T47D (cell line): ENCODE measurements at regions not wholly inside any gene's neighbourhood (a gene's known extent, or its start where the extent isn't known, plus 50 kb on each side); places are given as distances from the start of the nearest gene placed in this dataset.

Source experiments
- DNase-seq, 2 experiments: peaks; one replicate each; pipeline versions ENCODE4 v3.0.0 to v3.0.0-alpha.2; 2011 to 2012; ENCODE audit warnings: low read depth in 1 of 2, low spot score in 1 of 2
- JUND ChIP-seq: IDR thresholded peaks from 2 replicates; pipeline ENCODE4 v1.6.1; 2012; ENCODE audit warnings: low read depth
- in situ Hi-C: cut with HindIII; loops from 2 replicates; pipeline ENCODE4 v1.10.0; 2016; ENCODE audit warnings: low sequenced_read_pairs, low pct_unique_long_range_greater_than_20kb

- in situ Hi-C loops = no loop called here
- no peak for TF ChIP-seq JUND
- no peak for DNase-seq
Measured at GRCh38 chr14:99052467-99052866, 219.5 kb downstream of the BCL11B start.

- in situ Hi-C loops = no loop called here
- no peak for TF ChIP-seq JUND
- DNase-seq = peak in 1 of 2 experiments; percentile 18
Measured at GRCh38 chr14:99055019-99055418, 217.0 kb downstream of the BCL11B start.

- DNase-seq = no peak
- in situ Hi-C loops = no loop called here
- TF ChIP-seq JUND = no peak
Measured at GRCh38 chr14:99055816-99056215, 216.2 kb downstream of the BCL11B start.

- no peak for DNase-seq
- in situ Hi-C loops = no loop called here
- TF ChIP-seq JUND = no peak
Measured at GRCh38 chr14:99057576-99058083, 214.4 kb downstream of the BCL11B start.

- no peak for DNase-seq
- in situ Hi-C loops = no loop called here
- TF ChIP-seq JUND = no peak
Measured at GRCh38 chr14:99058542-99058941, 213.5 kb downstream of the BCL11B start.

- TF ChIP-seq JUND = no peak
- in situ Hi-C loops = no loop called here
- DNase-seq = no peak
Measured at GRCh38 chr14:99062216-99062615, 209.8 kb downstream of the BCL11B start.

GRCh38 chr14:99062772-99063418, 209.1 kb downstream of the BCL11B start:
- TF ChIP-seq JUND = no peak
- DNase-seq = no peak
- in situ Hi-C loops = no loop called here

GRCh38 chr14:99063620-99064225, 208.3 kb downstream of the BCL11B start:
- DNase-seq = no peak

GRCh38 chr14:99064262-99064954, 207.6 kb downstream of the BCL11B start:
- no peak for TF ChIP-seq JUND
- in situ Hi-C loops = no loop called here
- DNase-seq = peak in 1 of 2 experiments; percentile 9

More at GRCh38 chr14:99063620-99064225, 208.3 kb downstream of the BCL11B start:
- in situ Hi-C loops = no loop called here
- no peak for TF ChIP-seq JUND

- DNase-seq = peak in 1 of 2 experiments; percentile 11
- no peak for TF ChIP-seq JUND
- in situ Hi-C loops = no loop called here
Measured at GRCh38 chr14:99065551-99065950, 206.4 kb downstream of the BCL11B start.

- TF ChIP-seq JUND = no peak
Measured at GRCh38 chr14:99066378-99066777, 205.6 kb downstream of the BCL11B start.

GRCh38 chr14:99067141-99067920, 204.7 kb downstream of the BCL11B start:
- in situ Hi-C loops = no loop called here
- DNase-seq = no peak

More at GRCh38 chr14:99066378-99066777, 205.6 kb downstream of the BCL11B start:
- in situ Hi-C loops = no loop called here
- no peak for DNase-seq

GRCh38 chr14:99067927-99068326, 204.1 kb downstream of the BCL11B start:
- in situ Hi-C loops = no loop called here
- no peak for TF ChIP-seq JUND
- no peak for DNase-seq

More at GRCh38 chr14:99067141-99067920, 204.7 kb downstream of the BCL11B start:
- TF ChIP-seq JUND = no peak
